ACC112 (cell line): ENCODE measurements at regions not wholly inside any gene's neighbourhood (a gene's known extent, or its start where the extent isn't known, plus 50 kb on each side); places are given as distances from the start of the nearest gene placed in this dataset.

Source experiments
- H2AFZ ChIP-seq: fragments of 200-600 bp; sonication (generic); one replicate; pipeline ENCODE4 v1.6.0; 2017; ENCODE audit warnings: antibody characterized with exemption, low read length; ENCODE audit not compliant: unreplicated experiment
- H3K27ac ChIP-seq: fragments of 200-600 bp; sonication (generic); 2 replicates; pipeline ENCODE4 v1.5.1; 2014; ENCODE audit warnings: low read depth, mild to moderate bottlenecking, antibody characterized with exemption, low read length, moderate library complexity
- H3K27me3 ChIP-seq: fragments of 200-600 bp; sonication (generic); 2 replicates; pipeline ENCODE4 v1.6.1; 2014; ENCODE audit warnings: mild to moderate bottlenecking, antibody characterized with exemption, low read length, moderate library complexity, mixed read lengths; ENCODE audit not compliant: insufficient read depth
- H3K36me3 ChIP-seq: fragments of 200-600 bp; sonication (generic); 2 replicates; pipeline ENCODE4 v1.6.1; 2016; ENCODE audit warnings: mild to moderate bottlenecking, antibody characterized with exemption, low read length, moderate library complexity, mixed read lengths; ENCODE audit not compliant: insufficient read depth
- H3K4me1 ChIP-seq: fragments of 200-600 bp; sonication (generic); one replicate; pipeline ENCODE4 v1.6.1; 2016; ENCODE audit warnings: low read length, mixed read lengths; ENCODE audit not compliant: insufficient read depth, unreplicated experiment, control insufficient read depth
- H3K4me3 ChIP-seq: fragments of 200-600 bp; sonication (generic); 2 replicates; pipeline ENCODE4 v1.5.1; 2014; ENCODE audit warnings: mild to moderate bottlenecking, low read depth, low read length
- H3K79me2 ChIP-seq: fragments of 200-600 bp; sonication (generic); one replicate; pipeline ENCODE4 v1.6.0; 2016; ENCODE audit warnings: low read length; ENCODE audit not compliant: control insufficient read depth, unreplicated experiment, insufficient read depth

- H3K27ac ChIP-seq = no peak overlapping the region
Observed at GRCh38 chr10:60728056-60728455, 50.2 kb upstream of the CDK1 start.

GRCh38 chr10:60726257-60726656, 52.0 kb upstream of the CDK1 start:
- no peak overlapping the region for H3K4me3 ChIP-seq
- H3K36me3 ChIP-seq = no peaks in the 10 kb centered on the region
- H3K27me3 ChIP-seq = peaks cover 13% of the 10 kb centered on the region
- H3K27ac ChIP-seq = no peak overlapping the region
- no peaks in the 10 kb centered on the region for H3K79me2 ChIP-seq
- no peaks in the 10 kb centered on the region for H3K4me1 ChIP-seq
- no peak overlapping the region for H2AFZ ChIP-seq

More at GRCh38 chr10:60728056-60728455, 50.2 kb upstream of the CDK1 start:
- no peaks in the 10 kb centered on the region for H3K79me2 ChIP-seq
- no peak overlapping the region for H2AFZ ChIP-seq
- H3K36me3 ChIP-seq = no peaks in the 10 kb centered on the region
- no peaks in the 10 kb centered on the region for H3K4me1 ChIP-seq
- peaks cover 24% of the 10 kb centered on the region for H3K27me3 ChIP-seq
- no peak overlapping the region for H3K4me3 ChIP-seq

GRCh38 chr10:60722623-60723022, 55.7 kb upstream of the CDK1 start:
- Histone ChIP-seq H3K27ac (no peak overlapping the region), H3K4me3 (no peak overlapping the region), H2AFZ (no peak overlapping the region), H3K27me3 (peaks cover 13% of the 10 kb centered on the region), H3K79me2 (no peaks in the 10 kb centered on the region), H3K36me3 (no peaks in the 10 kb centered on the region), H3K4me1 (peaks cover 9% of the 10 kb centered on the region)

GRCh38 chr10:60719721-60720120, 58.6 kb upstream of the CDK1 start:
- H3K36me3 ChIP-seq = no peaks in the 10 kb centered on the region
- no peak overlapping the region for H3K4me3 ChIP-seq

DNA sequence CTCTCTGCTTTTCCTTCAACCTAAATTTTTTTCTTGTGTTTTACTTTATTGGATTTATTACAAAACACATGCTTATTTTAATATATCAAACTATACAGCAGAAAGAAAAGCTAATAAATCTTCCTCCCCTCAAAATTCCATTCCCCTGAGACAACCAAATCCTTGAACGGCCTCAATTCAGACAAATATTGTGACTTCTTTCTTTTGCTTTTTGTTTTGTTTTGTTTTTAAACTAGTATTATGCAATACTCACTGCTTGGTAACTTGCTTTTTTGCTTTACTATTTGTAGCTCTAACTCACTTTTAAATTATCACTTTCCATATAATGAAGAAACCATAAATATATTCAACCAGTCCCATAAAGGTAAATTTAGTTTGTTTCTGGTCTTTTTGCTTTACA, 59.4 kb upstream of the CDK1 start:
- peak overlapping the region; percentile 25 for H3K4me3 ChIP-seq
- no peaks in the 10 kb centered on the region for H3K79me2 ChIP-seq
- H3K27ac ChIP-seq = no peak overlapping the region
- H3K36me3 ChIP-seq = no peaks in the 10 kb centered on the region
- H3K27me3 ChIP-seq = 0 out of 2 replicates have a peak, but pooled peaks cover 3% of the 10 kb centered on the region
- H2AFZ ChIP-seq = peak overlapping the region; percentile 67
- H3K4me1 ChIP-seq = peaks cover 9% of the 10 kb centered on the region

More at GRCh38 chr10:60719721-60720120, 58.6 kb upstream of the CDK1 start:
- H3K79me2 ChIP-seq = no peaks in the 10 kb centered on the region
- no peak overlapping the region for H3K27ac ChIP-seq
- H3K27me3 ChIP-seq = peaks cover 5% of the 10 kb centered on the region; the same call in 1 of the 2 replicates
- peaks cover 9% of the 10 kb centered on the region for H3K4me1 ChIP-seq
- H2AFZ ChIP-seq = no peak overlapping the region

- H3K27ac ChIP-seq = no peak overlapping the region
- no peak overlapping the region for H2AFZ ChIP-seq
- 0 out of 2 replicates have a peak, but pooled peaks cover 3% of the 10 kb centered on the region for H3K27me3 ChIP-seq
- peaks cover 9% of the 10 kb centered on the region for H3K4me1 ChIP-seq
- H3K79me2 ChIP-seq = no peaks in the 10 kb centered on the region
- no peaks in the 10 kb centered on the region for H3K36me3 ChIP-seq
- H3K4me3 ChIP-seq = no peak overlapping the region
Observed at GRCh38 chr10:60717852-60718251, 60.4 kb upstream of the CDK1 start.

GRCh38 chr10:60714233-60714632, 64.0 kb upstream of the CDK1 start:
- H3K79me2 ChIP-seq = no peaks in the 10 kb centered on the region
- no peak overlapping the region for H3K27ac ChIP-seq
- H3K4me3 ChIP-seq = no peak overlapping the region
- no peak overlapping the region for H2AFZ ChIP-seq
- peaks cover 7% of the 10 kb centered on the region for H3K4me1 ChIP-seq
- H3K36me3 ChIP-seq = no peaks in the 10 kb centered on the region
- no peaks in the 10 kb centered on the region for H3K27me3 ChIP-seq

DNA sequence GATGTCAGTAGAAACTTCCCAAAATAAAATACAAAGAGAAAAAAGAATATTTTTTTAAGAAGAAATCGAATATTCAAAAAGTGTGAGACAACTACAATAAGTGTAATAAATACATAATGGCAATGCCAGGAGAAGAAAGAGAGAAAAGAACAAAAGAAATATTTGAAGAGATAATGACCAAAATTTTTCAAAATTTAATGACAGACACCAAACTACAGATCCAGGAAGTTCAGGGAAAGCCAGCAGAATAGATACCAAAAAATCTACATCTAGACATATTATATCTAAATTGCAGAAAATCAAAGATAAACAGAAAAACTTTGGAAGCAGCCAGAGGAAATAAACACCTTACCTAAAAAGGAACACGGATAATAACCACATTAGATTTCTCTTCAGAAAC, 66.8 kb upstream of the CDK1 start:
- Histone ChIP-seq H3K27me3 (no peaks in the 10 kb centered on the region), H3K4me3 (no peak overlapping the region), H3K79me2 (no peaks in the 10 kb centered on the region), H3K27ac (no peak overlapping the region), H2AFZ (no peak overlapping the region), H3K4me1 (no peaks in the 10 kb centered on the region), H3K36me3 (no peaks in the 10 kb centered on the region)

DNA sequence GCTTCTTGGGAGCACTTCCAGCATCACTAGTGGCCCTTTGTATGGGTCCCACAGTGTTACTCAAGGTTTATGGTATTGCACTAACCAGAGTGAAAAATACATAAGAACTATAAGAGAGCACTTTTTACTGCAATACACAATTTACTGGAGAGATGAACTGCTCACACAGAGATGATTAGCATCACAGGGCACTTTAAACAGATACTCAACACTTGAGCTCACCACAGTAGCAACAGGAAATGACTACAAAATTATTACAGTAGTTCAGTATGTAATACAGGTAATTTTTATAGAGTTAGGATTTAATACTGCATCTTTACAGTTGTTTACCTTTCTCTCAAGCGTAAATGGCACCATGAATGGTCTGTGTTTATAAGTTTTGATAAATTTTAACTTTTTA, 68.2 kb upstream of the CDK1 start:
- Histone ChIP-seq H3K27ac (no peak overlapping the region), H3K79me2 (no peaks in the 10 kb centered on the region), H3K4me1 (no peaks in the 10 kb centered on the region), H2AFZ (no peak overlapping the region), H3K36me3 (no peaks in the 10 kb centered on the region), H3K27me3 (no peaks in the 10 kb centered on the region), H3K4me3 (no peak overlapping the region)

- H3K79me2 ChIP-seq = no peaks in the 10 kb centered on the region
- H3K4me3 ChIP-seq = no peak overlapping the region
- peaks cover 7% of the 10 kb centered on the region for H3K4me1 ChIP-seq
- no peak overlapping the region for H2AFZ ChIP-seq
- no peaks in the 10 kb centered on the region for H3K27me3 ChIP-seq
- no peak overlapping the region for H3K27ac ChIP-seq
- no peaks in the 10 kb centered on the region for H3K36me3 ChIP-seq
Observed at GRCh38 chr10:60708666-60709065, 69.6 kb upstream of the CDK1 start.

DNA sequence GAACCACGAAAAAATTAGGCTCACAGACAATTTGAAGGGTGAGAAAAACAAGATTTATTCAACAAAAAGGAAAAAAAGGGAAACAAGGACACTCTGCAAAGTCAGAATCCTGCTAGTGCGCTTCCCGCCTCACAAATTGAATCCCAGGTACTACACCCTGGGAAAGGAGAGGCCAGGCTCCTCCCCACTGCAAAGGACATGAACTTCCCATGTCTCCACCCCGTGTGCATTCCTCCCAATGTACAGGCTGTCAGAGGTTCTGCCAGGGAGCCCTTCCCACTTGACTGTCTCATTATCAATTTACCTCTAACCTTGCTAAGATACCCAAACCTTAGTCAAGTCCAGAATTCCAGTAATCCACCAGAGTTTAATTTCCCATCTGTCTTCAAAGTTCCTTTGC, 70.4 kb upstream of the CDK1 start:
- no peaks in the 10 kb centered on the region for H3K36me3 ChIP-seq
- no peak overlapping the region for H3K27ac ChIP-seq
- H2AFZ ChIP-seq = no peak overlapping the region
- H3K4me1 ChIP-seq = peaks cover 7% of the 10 kb centered on the region
- H3K79me2 ChIP-seq = no peaks in the 10 kb centered on the region
- no peak overlapping the region for H3K4me3 ChIP-seq
- H3K27me3 ChIP-seq = no peaks in the 10 kb centered on the region
